IPS-18a (cell line): ENCODE measurements at regions not wholly inside any gene's neighbourhood (a gene's known extent, or its start where the extent isn't known, plus 50 kb on each side); places are given as distances from the start of the nearest gene placed in this dataset.

Experiments
- H3K27ac ChIP-seq: one replicate; pipeline ENCODE4 v1.5.1; 2013; ENCODE audit warnings: low read length
- H3K27me3 ChIP-seq: one replicate; pipeline ENCODE4 v1.6.1; 2013; ENCODE audit warnings: mild to moderate bottlenecking, low read length; ENCODE audit not compliant: control insufficient read depth, insufficient read depth
- H3K36me3 ChIP-seq: one replicate; pipeline ENCODE4 v1.6.1; 2013; ENCODE audit warnings: low read depth, low read length; ENCODE audit not compliant: control insufficient read depth
- H3K4me1 ChIP-seq: one replicate; pipeline ENCODE4 v1.6.1; 2013; ENCODE audit warnings: low read depth, low read length; ENCODE audit not compliant: control insufficient read depth
- H3K4me3 ChIP-seq: one replicate; pipeline ENCODE4 v1.5.1; 2013; ENCODE audit warnings: low read length
- H3K9ac ChIP-seq: one replicate; pipeline ENCODE4 v1.6.1; 2013; ENCODE audit warnings: mild to moderate bottlenecking, low read length, moderate library complexity
- H3K9me3 ChIP-seq: one replicate; pipeline ENCODE4 v1.6.1; 2013; ENCODE audit warnings: low read depth, low read length; ENCODE audit not compliant: control insufficient read depth

GRCh38 chr9:135372036-135372435 lies 107.5 kb upstream of the PPP1R26 start:
- Histone ChIP-seq H3K9me3 (no peaks in the 10 kb centered on the region), H3K9ac (no peak overlapping the region), H3K27ac (no peak overlapping the region), H3K36me3 (no peaks in the 10 kb centered on the region), H3K4me1 (no peaks in the 10 kb centered on the region), H3K27me3 (no peaks in the 10 kb centered on the region), H3K4me3 (no peak overlapping the region)

- no peak overlapping the region for H3K4me3 ChIP-seq
- H3K27me3 ChIP-seq = no peaks in the 10 kb centered on the region
- H3K27ac ChIP-seq = no peak overlapping the region
- H3K4me1 ChIP-seq = no peaks in the 10 kb centered on the region
- H3K9ac ChIP-seq = no peak overlapping the region
- H3K9me3 ChIP-seq = no peaks in the 10 kb centered on the region
- H3K36me3 ChIP-seq = no peaks in the 10 kb centered on the region
These were observed 107.0 kb upstream of the PPP1R26 start for GRCh38 chr9:135372501-135373008.

GRCh38 chr9:135373151-135373685 lies 106.4 kb upstream of the PPP1R26 start:
- Histone ChIP-seq H3K9ac (no peak overlapping the region), H3K9me3 (no peaks in the 10 kb centered on the region), H3K27ac (no peak overlapping the region), H3K36me3 (no peaks in the 10 kb centered on the region), H3K4me1 (no peaks in the 10 kb centered on the region), H3K27me3 (no peaks in the 10 kb centered on the region), H3K4me3 (no peak overlapping the region)

- Histone ChIP-seq H3K27me3 (no peaks in the 10 kb centered on the region), H3K27ac (no peak overlapping the region), H3K4me1 (no peaks in the 10 kb centered on the region), H3K4me3 (no peak overlapping the region), H3K36me3 (no peaks in the 10 kb centered on the region), H3K9me3 (no peaks in the 10 kb centered on the region), H3K9ac (no peak overlapping the region)
These were observed 105.8 kb upstream of the PPP1R26 start for GRCh38 chr9:135373820-135374219.

- Histone ChIP-seq H3K9ac (no peak overlapping the region), H3K4me3 (no peak overlapping the region), H3K27ac (no peak overlapping the region), H3K4me1 (no peaks in the 10 kb centered on the region), H3K9me3 (no peaks in the 10 kb centered on the region), H3K36me3 (no peaks in the 10 kb centered on the region), H3K27me3 (no peaks in the 10 kb centered on the region)
These were observed 105.0 kb upstream of the PPP1R26 start for GRCh38 chr9:135374591-135374990.

- no peaks in the 10 kb centered on the region for H3K9me3 ChIP-seq
- no peaks in the 10 kb centered on the region for H3K36me3 ChIP-seq
- H3K27me3 ChIP-seq = no peaks in the 10 kb centered on the region
These were observed 104.6 kb upstream of the PPP1R26 start for GRCh38 chr9:135375001-135375400.

GRCh38 chr9:135376511-135377265 lies 102.9 kb upstream of the PPP1R26 start:
- Histone ChIP-seq H3K9me3 (no peaks in the 10 kb centered on the region), H3K36me3 (no peaks in the 10 kb centered on the region), H3K4me1 (no peaks in the 10 kb centered on the region), H3K27ac (no peak overlapping the region), H3K4me3 (no peak overlapping the region), H3K9ac (no peak overlapping the region), H3K27me3 (no peaks in the 10 kb centered on the region)

More at GRCh38 chr9:135375001-135375400, 104.6 kb upstream of the PPP1R26 start:
- H3K9ac ChIP-seq = no peak overlapping the region
- H3K4me1 ChIP-seq = no peaks in the 10 kb centered on the region
- no peak overlapping the region for H3K27ac ChIP-seq
- H3K4me3 ChIP-seq = no peak overlapping the region

- Histone ChIP-seq H3K9ac (no peak overlapping the region), H3K36me3 (no peaks in the 10 kb centered on the region), H3K27me3 (no peaks in the 10 kb centered on the region), H3K4me3 (no peak overlapping the region), H3K9me3 (no peaks in the 10 kb centered on the region), H3K27ac (no peak overlapping the region), H3K4me1 (no peaks in the 10 kb centered on the region)
These were observed 102.2 kb upstream of the PPP1R26 start for GRCh38 chr9:135377431-135377830.

GRCh38 chr9:135378751-135379150 lies 100.8 kb upstream of the PPP1R26 start:
- Histone ChIP-seq H3K27ac (no peak overlapping the region), H3K9ac (no peak overlapping the region), H3K9me3 (no peaks in the 10 kb centered on the region), H3K4me1 (no peaks in the 10 kb centered on the region), H3K4me3 (no peak overlapping the region), H3K36me3 (no peaks in the 10 kb centered on the region), H3K27me3 (no peaks in the 10 kb centered on the region)

GRCh38 chr9:135379540-135380267 lies 99.9 kb upstream of the PPP1R26 start:
- no peaks in the 10 kb centered on the region for H3K36me3 ChIP-seq
- no peak overlapping the region for H3K4me3 ChIP-seq
- no peak overlapping the region for H3K27ac ChIP-seq
- no peaks in the 10 kb centered on the region for H3K4me1 ChIP-seq
- H3K9ac ChIP-seq = no peak overlapping the region
- H3K27me3 ChIP-seq = no peaks in the 10 kb centered on the region
- H3K9me3 ChIP-seq = no peaks in the 10 kb centered on the region

GRCh38 chr9:135380311-135380960 lies 99.1 kb upstream of the PPP1R26 start:
- Histone ChIP-seq H3K4me1 (no peaks in the 10 kb centered on the region), H3K9ac (no peak overlapping the region), H3K27ac (no peak overlapping the region), H3K36me3 (no peaks in the 10 kb centered on the region), H3K4me3 (no peak overlapping the region), H3K27me3 (no peaks in the 10 kb centered on the region), H3K9me3 (no peaks in the 10 kb centered on the region)
